Subcutaneous abdominal adipose tissue (tissue), 5 donors: ENCODE measurements at regions not wholly inside any gene's neighbourhood (a gene's known extent, or its start where the extent isn't known, plus 50 kb on each side); places are given as distances from the start of the nearest gene placed in this dataset.

Experiments
- H3K27ac ChIP-seq: one replicate; pipeline ENCODE4 v1.7.0; 2013; ENCODE audit warnings: low read depth, mild to moderate bottlenecking, inconsistent platforms, low read length, moderate library complexity
- H3K27me3 ChIP-seq, 5 donors: one replicate each; pipeline ENCODE4 v1.7.0; 2013; ENCODE audit warnings: low read length in 5 of 5, inconsistent platforms in 1 of 5; ENCODE audit not compliant: control insufficient read depth in 5 of 5, insufficient read depth in 4 of 5
- H3K36me3 ChIP-seq, 5 donors: one replicate each; pipeline ENCODE4 v1.7.0; 2013; ENCODE audit warnings: low read length in 5 of 5; ENCODE audit not compliant: control insufficient read depth in 5 of 5, insufficient read depth in 5 of 5
- H3K4me1 ChIP-seq, 5 donors: one replicate each; pipeline ENCODE4 v1.7.0; 2013; ENCODE audit warnings: low read length in 5 of 5, mild to moderate bottlenecking in 3 of 5, moderate library complexity in 1 of 5; ENCODE audit not compliant: control insufficient read depth in 5 of 5, insufficient read depth in 5 of 5
- H3K4me3 ChIP-seq, 5 donors: one replicate each; pipeline ENCODE4 v1.7.0; 2013; ENCODE audit warnings: low read length in 5 of 5, low read depth in 1 of 5
- H3K9ac ChIP-seq, 5 donors: one replicate each; pipeline ENCODE4 v1.7.0; 2013; ENCODE audit warnings: low read length in 5 of 5, mild to moderate bottlenecking in 4 of 5, moderate library complexity in 3 of 5
- H3K9me3 ChIP-seq, 5 donors: one replicate each; pipeline ENCODE4 v1.7.0; 2013; ENCODE audit warnings: low read length in 5 of 5; ENCODE audit not compliant: control insufficient read depth in 5 of 5
- donor health status: healthy.
- donor health status: healthy.
- donor health status: healthy.
- donor health status: healthy.
- donor health status: healthy.

DNA sequence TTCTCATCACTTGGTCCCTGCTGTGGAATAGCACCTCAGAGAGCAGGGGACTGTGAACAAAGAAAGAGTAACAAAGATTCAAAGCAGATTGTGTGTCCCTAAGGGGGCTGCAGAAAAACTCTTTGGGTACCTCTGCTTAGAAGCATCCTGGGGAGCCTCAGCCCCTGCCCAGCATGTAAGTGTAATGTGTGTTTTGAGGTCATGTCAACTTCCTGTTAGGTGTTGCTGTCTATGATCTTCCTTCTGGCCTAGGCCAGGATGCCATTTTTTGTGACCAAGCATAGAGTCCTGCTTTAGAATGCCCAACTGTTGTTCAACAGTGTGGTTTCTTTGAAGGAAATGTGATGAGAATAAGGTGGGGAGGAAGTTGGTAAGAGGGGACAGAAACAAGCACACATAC lies 77.1 kb upstream of the BCL6 start:
- Histone ChIP-seq H3K4me3 (no peak overlapping the region), H3K27me3 (no peaks in the 10 kb centered on the region), H3K9ac (no peak overlapping the region), H3K36me3 (no peaks in the 10 kb centered on the region), H3K9me3 (no peaks in the 10 kb centered on the region), H3K4me1 (no peaks in the 10 kb centered on the region), H3K27ac (no peak overlapping the region)

DNA sequence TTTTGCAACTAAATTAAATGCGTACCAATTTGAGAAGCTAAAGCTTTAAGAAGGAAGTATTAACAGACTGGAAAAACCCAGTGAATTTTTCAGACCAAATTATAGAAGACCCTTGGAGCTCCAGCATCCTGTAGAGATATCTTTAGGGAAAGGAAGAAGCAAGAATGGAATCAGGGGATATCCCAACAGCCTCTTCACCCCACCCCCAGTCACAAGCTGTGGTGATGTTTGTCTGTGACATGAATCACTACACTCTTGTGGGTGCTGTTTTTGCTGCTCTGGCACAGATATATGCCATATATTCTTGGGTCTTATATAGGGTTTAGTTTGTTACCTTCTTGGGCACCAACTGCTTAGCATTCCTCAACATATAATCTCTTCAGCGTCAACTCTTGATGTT lies 78.5 kb upstream of the BCL6 start:
- Histone ChIP-seq H3K36me3 (no peaks in the 10 kb centered on the region), H3K9ac (no peak overlapping the region), H3K9me3 (no peaks in the 10 kb centered on the region), H3K4me1 (no peaks in the 10 kb centered on the region), H3K4me3 (no peak overlapping the region), H3K27ac (no peak overlapping the region), H3K27me3 (no peaks in the 10 kb centered on the region)

DNA sequence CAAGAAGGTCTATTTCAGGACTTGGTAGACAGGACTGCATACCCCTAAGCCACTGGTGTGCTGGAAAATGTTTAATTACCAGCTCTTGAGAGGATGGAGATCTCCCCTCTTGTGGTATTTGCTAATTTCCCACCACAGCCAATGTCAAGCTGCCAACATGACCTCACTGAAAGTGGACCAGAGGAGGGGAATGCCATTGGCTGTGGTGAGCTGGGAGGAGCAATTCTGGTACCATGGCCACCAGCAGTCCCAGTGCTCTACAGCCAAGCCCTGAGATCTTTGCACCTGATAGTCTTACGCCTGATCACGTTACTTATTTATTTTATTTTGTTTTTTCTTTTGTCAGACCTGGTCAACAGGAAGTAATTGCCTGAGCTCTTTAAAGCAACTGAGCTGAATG lies 82.5 kb upstream of the BCL6 start:
- no peaks in the 10 kb centered on the region for H3K27me3 ChIP-seq
- no peak overlapping the region for H3K4me3 ChIP-seq
- H3K9ac ChIP-seq = no peak overlapping the region
- H3K36me3 ChIP-seq = no peaks in the 10 kb centered on the region
- no peaks in the 10 kb centered on the region for H3K4me1 ChIP-seq
- H3K9me3 ChIP-seq = no peaks in the 10 kb centered on the region
- H3K27ac ChIP-seq = no peak overlapping the region

DNA sequence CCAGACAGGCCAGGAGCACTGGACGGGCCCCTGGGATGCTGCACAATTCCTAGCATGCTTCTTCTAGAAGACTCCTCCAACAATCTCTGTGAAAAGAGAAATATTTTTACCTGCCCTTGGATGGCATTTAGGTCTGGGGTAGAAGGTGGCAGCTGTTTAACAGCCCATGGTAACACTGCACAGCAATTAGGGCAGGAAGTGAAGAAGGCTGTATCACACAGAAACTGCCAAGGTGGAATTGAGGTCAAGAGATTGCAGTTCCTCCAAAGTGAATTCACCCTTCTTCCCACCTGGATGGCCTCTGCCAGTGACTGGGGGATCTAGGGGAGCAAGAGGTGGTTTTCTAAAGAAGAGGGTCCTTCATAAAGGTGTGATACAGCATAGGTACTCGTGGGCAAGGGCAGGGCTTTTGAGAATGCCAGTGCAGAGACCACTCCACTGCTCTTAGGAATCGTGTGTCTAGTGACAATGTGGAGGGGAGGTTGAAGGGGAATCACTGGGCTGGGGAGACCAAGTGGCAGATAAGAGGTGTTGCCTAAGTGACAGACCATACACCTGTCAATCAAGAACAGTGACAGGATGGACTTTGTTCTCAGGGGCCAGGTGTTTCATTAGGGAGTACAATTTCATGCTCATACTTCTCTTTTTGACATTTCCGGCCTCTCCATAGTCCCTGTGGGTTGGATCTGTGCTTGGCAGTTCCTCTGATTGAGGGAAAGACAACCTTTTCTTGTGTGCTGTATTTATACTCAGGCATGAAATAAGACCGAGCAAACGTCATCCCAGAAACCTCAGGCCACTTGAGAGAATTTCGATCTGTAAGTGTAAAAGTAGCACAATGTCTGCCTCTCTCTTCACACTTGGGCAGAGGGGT lies 83.5 kb upstream of the BCL6 start:
- Histone ChIP-seq H3K27me3 (no peaks in the 10 kb centered on the region), H3K27ac (no peak overlapping the region), H3K4me1 (no peaks in the 10 kb centered on the region), H3K36me3 (no peaks in the 10 kb centered on the region), H3K9ac (no peak overlapping the region), H3K9me3 (no peaks in the 10 kb centered on the region), H3K4me3 (no peak overlapping the region)

DNA sequence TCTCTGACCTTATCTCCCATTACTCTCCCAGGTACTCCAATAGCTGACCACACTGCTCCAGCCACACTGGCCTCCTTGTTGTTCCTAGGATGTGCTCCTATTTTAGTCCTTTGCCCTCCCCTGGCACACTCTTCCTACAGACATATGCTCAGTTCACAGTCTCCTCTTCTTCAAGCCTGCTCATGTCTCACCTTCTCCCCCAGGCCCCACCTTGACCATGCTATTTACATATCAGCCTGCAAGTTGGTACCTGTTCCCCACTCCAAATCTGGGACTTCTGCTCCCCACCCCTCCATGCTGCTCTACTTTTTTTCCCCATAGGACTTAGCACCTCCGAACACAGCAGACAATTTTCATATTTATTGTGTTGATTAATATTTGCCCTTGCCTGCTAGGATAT lies 84.9 kb upstream of the BCL6 start:
- H3K4me3 ChIP-seq = no peak overlapping the region
- H3K27me3 ChIP-seq = no peaks in the 10 kb centered on the region
- H3K36me3 ChIP-seq = no peaks in the 10 kb centered on the region
- no peaks in the 10 kb centered on the region for H3K4me1 ChIP-seq
- peaks cover 0 to 3% (median 0%) of the 10 kb centered on the region in 5 donors for H3K9me3 ChIP-seq
- no peak overlapping the region for H3K27ac ChIP-seq
- no peak overlapping the region for H3K9ac ChIP-seq

DNA sequence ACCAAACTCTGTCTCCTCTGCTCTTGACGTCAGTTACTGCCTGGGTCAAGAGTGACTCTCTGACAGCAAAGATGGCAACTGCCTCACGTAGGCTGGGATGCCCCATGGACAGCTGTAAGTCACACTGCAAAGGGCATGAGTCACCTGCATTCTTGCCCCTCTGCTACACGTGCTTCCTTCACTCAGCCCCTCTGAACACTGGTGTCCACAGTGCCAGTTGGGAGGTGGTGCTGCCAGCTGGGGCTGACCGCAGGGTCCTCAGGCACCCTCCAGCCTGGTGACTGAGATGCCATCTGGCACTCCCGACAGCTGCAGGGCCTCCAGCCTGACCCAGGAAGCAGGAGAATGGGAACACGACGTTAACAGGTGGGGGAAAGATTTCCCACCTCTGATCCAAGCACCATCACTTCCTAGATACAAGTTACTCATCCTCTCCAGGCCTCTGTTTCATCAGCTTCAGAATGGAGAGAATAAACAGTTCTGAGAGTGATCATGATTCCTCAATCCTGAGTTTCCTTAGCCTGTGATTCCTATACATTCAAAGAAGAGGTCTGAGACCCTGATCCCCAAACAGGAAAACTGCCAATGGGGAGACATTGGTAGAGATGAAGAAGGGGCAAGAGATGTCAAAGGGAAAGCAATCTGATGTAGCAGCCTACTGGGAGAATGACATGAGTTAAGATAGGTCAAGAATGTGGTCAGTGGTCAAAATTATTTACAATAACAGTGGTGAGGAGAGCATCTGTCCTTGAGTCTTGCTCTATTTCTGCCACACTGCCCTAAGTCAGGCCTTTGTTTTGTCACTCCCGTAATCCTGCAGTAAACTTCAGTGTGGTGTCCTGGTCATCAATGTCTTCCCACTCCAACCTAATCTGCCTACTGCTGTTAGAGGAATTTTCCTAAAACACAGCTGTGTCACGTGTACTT lies 86.1 kb upstream of the BCL6 start:
- no peak overlapping the region for H3K9ac ChIP-seq
- no peaks in the 10 kb centered on the region for H3K27me3 ChIP-seq
- H3K27ac ChIP-seq = no peak overlapping the region
- H3K9me3 ChIP-seq = peaks cover 0 to 3% (median 0%) of the 10 kb centered on the region in 5 donors
- no peak overlapping the region for H3K4me3 ChIP-seq
- H3K4me1 ChIP-seq = peaks cover 0 to under 1% (median 0%) of the 10 kb centered on the region in 5 donors
- no peaks in the 10 kb centered on the region for H3K36me3 ChIP-seq

DNA sequence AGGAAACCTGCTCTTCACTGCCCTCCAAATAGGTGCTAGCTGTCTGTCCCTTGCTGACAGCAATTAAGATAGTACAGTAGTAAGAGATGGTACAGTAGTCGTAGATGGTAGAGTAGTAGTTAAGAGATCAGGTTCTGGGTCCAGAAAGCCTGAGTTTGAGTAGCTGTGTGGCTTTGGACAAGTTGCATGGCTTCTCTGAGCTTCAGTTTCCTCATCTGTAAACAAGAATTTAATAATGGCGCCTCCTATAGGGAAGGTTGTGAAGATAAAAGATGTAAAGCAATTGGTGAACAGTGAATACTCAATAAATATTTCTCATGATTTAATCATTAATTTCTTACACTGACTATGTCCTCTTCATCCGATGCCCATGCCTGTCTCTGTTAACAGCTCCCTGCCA lies 86.9 kb upstream of the BCL6 start:
- H3K27me3 ChIP-seq = no peaks in the 10 kb centered on the region
- no peaks in the 10 kb centered on the region for H3K36me3 ChIP-seq
- no peak overlapping the region for H3K27ac ChIP-seq
- no peak overlapping the region for H3K4me3 ChIP-seq
- H3K9ac ChIP-seq = no peak overlapping the region
- peaks cover 0 to 9% (median 6%) of the 10 kb centered on the region in 5 donors for H3K4me1 ChIP-seq
- H3K9me3 ChIP-seq = peaks cover 0 to 3% (median 0%) of the 10 kb centered on the region in 5 donors

DNA sequence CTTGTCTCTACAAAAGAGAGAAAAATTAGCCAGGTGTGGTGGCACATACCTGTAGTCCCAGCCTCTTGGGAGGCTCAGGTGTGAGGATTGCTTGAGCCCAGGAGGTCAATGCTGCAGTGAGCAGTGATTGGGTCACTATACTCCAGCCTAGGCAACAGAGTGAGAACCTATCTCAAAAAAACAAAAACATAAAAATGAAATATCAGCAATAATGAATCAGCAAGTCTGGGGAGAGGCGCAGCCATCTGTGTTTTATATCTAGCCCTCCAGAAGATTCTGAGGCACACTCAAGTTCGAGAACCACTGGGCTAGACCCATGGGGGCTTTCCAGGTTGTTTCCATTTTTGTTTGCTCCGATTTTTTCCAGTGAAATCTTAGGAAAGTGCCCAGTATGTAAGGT lies 88.1 kb upstream of the BCL6 start:
- no peaks in the 10 kb centered on the region for H3K36me3 ChIP-seq
- peaks cover 0 to 3% (median 0%) of the 10 kb centered on the region in 5 donors for H3K9me3 ChIP-seq
- peaks cover 0 to 14% (median 8%) of the 10 kb centered on the region in 5 donors for H3K4me1 ChIP-seq
- H3K27me3 ChIP-seq = no peaks in the 10 kb centered on the region
- no peak overlapping the region for H3K4me3 ChIP-seq
- no peak overlapping the region for H3K27ac ChIP-seq
- no peak overlapping the region for H3K9ac ChIP-seq

DNA sequence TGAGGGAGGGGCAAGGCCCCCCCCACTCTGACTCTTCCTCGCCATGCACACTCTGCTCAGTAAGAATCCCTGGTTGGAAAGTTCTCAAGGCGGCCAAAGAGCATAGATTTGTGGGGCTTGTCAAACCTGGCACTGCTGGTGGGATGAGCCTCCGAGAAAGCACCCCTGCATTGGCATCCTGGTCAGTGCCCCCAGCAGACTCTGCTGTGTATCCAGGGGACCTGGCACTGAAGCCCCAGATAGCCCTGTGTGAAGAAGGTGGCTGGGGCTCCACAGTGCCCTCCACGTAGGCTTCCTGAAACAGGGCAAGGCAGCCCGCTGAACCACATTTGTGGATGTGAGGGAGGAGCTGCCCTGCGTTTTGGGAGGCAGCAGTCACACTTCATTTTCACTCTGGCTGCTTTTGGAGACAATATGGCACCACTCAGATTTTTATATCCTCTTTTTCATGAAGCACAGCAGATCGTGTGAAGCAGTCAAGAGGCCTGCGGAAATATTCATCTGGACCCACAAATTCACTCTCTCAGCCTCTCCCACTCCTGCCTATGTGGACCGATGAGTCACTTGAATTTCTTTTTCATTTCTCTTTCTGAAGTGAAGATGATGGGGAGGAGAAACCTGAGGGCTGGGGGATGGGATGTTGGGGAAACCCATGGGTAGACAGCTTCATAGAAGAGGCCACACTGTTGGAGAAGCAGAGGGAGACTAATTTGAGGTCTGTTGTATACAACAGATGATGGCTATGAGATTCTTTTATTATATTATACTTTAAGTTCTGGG lies 88.7 kb upstream of the BCL6 start:
- no peak overlapping the region for H3K27ac ChIP-seq
- peaks cover 0 to 14% (median 8%) of the 10 kb centered on the region in 5 donors for H3K4me1 ChIP-seq
- no peaks in the 10 kb centered on the region for H3K36me3 ChIP-seq
- H3K9ac ChIP-seq = no peak overlapping the region
- H3K4me3 ChIP-seq = no peak overlapping the region
- no peaks in the 10 kb centered on the region for H3K27me3 ChIP-seq
- peaks cover 0 to 3% (median 0%) of the 10 kb centered on the region in 5 donors for H3K9me3 ChIP-seq
